Adipose tissue (tissue), 3 donors: ENCODE measurements at regions not wholly inside any gene's neighbourhood (a gene's known extent, or its start where the extent isn't known, plus 50 kb on each side); places are given as distances from the start of the nearest gene placed in this dataset.

Experiments used
- H3K27ac ChIP-seq: one replicate; pipeline ENCODE4 v1.5.1; 2013; ENCODE audit warnings: low read depth, low read length
- WGBS, 3 donors: extraction: QIAGEN DNeasy Blood & Tissue Kit; methylation state at CpG; one replicate each; pipeline ENCODE4 v1.1.7; 2013; 5-methylcytosine and 5-hydroxymethylcytosine counted together
- donor health status: healthy with polysubstance abuse.
- donor health status: Bipolar disorder and iron deficiency.
- donor health status: healthy.

- H3K27ac ChIP-seq, result no peak overlapping the region
- WGBS, 3 donors, result 76 to 82% (median 80%) methylated on average over 6 of the region's 6 CpGs
These were observed 188.0 kb downstream of the PMP22 start for GRCh38 chr17:15076991-15077663.

- H3K27ac ChIP-seq, result no peak overlapping the region
- 37 to 56% (median 54%) methylated on average over 4 of the region's 4 CpGs for WGBS, 3 donors
These were observed 213.2 kb downstream of the PMP22 start for GRCh38 chr17:15051933-15052332.

- 66 to 82% (median 76%) methylated on average over 5 of the region's 5 CpGs for WGBS, 3 donors
These were observed 215.3 kb downstream of the PMP22 start for GRCh38 chr17:15049795-15050160.

GRCh38 chr17:15048933-15049794, 216.0 kb downstream of the PMP22 start:
- no peak overlapping the region for H3K27ac ChIP-seq
- WGBS, 3 donors, result 14 to 36% (median 34%) methylated on average over 6 of the region's 6 CpGs

More at GRCh38 chr17:15049795-15050160, 215.3 kb downstream of the PMP22 start:
- no peak overlapping the region for H3K27ac ChIP-seq

- WGBS, 3 donors, result 51 to 58% (median 54%) methylated on average over 2 of the region's 2 CpGs
- H3K27ac ChIP-seq, result no peak overlapping the region
These were observed 216.7 kb downstream of the PMP22 start for GRCh38 chr17:15048381-15048780.

GRCh38 chr17:15042311-15042710, 222.8 kb downstream of the PMP22 start:
- no peak overlapping the region for H3K27ac ChIP-seq
- WGBS, 3 donors, result 60 to 76% (median 73%) methylated on average over 6 of the region's 6 CpGs

- 71 to 89% (median 81%) methylated on average over 1 of the region's 1 CpG for WGBS, 3 donors
- no peak overlapping the region for H3K27ac ChIP-seq
These were observed 225.8 kb downstream of the PMP22 start for GRCh38 chr17:15039366-15039765.

GRCh38 chr17:15038656-15039055, 226.5 kb downstream of the PMP22 start:
- H3K27ac ChIP-seq, result no peak overlapping the region
- 62 to 68% (median 63%) methylated on average over 5 of the region's 5 CpGs for WGBS, 3 donors

- WGBS, 3 donors, result 64 to 77% (median 74%) methylated on average over 8 of the region's 8 CpGs
These were observed 228.9 kb downstream of the PMP22 start for GRCh38 chr17:15036238-15036637.

GRCh38 chr17:15031975-15032374, 233.2 kb downstream of the PMP22 start:
- no peak overlapping the region for H3K27ac ChIP-seq
- WGBS, 3 donors, result 65 to 66% (median 66%) methylated on average over 3 of the region's 3 CpGs

More at GRCh38 chr17:15036238-15036637, 228.9 kb downstream of the PMP22 start:
- no peak overlapping the region for H3K27ac ChIP-seq

GRCh38 chr17:15029469-15029868, 235.7 kb downstream of the PMP22 start:
- no peak overlapping the region for H3K27ac ChIP-seq
- 57 to 65% (median 57%) methylated on average over 1 of the region's 1 CpG for WGBS, 3 donors

- no peak overlapping the region for H3K27ac ChIP-seq
- WGBS, 3 donors, result 81 to 98% (median 93%) methylated on average over 1 of the region's 1 CpG
These were observed 237.3 kb downstream of the PMP22 start for GRCh38 chr17:15027853-15028252.

GRCh38 chr17:15026088-15026487, 239.0 kb downstream of the PMP22 start:
- 61 to 79% (median 71%) methylated on average over 2 of the region's 2 CpGs for WGBS, 3 donors
- no peak overlapping the region for H3K27ac ChIP-seq

GRCh38 chr17:15023589-15024336, 241.4 kb downstream of the PMP22 start:
- WGBS, 3 donors, result 87 to 92% (median 90%) methylated on average over 10 of the region's 10 CpGs
- no peak overlapping the region for H3K27ac ChIP-seq

- WGBS, 3 donors, result 86 to 91% (median 87%) methylated on average over 3 of the region's 3 CpGs
- H3K27ac ChIP-seq, result no peak overlapping the region
These were observed 246.0 kb downstream of the PMP22 start for GRCh38 chr17:15019158-15019557.

- no peak overlapping the region for H3K27ac ChIP-seq
- 45 to 55% (median 53%) methylated on average over 6 of the region's 6 CpGs for WGBS, 3 donors
These were observed 252.7 kb downstream of the PMP22 start for GRCh38 chr17:15012351-15012980.

GRCh38 chr17:15009087-15009486, 256.0 kb downstream of the PMP22 start:
- WGBS, 3 donors, result 52 to 59% (median 55%) methylated on average over 6 of the region's 6 CpGs

GRCh38 chr17:15007147-15007553, 258.0 kb downstream of the PMP22 start:
- WGBS, 3 donors, result 64 to 73% (median 66%) methylated on average over 7 of the region's 7 CpGs

More at GRCh38 chr17:15009087-15009486, 256.0 kb downstream of the PMP22 start:
- no peak overlapping the region for H3K27ac ChIP-seq

More at GRCh38 chr17:15007147-15007553, 258.0 kb downstream of the PMP22 start:
- no peak overlapping the region for H3K27ac ChIP-seq
